Epithelial cell of esophagus (primary cell): ENCODE measurements at regions not wholly inside any gene's neighbourhood (a gene's known extent, or its start where the extent isn't known, plus 50 kb on each side); places are given as distances from the start of the nearest gene placed in this dataset.

Experiments used
- DNase-seq: peaks from one replicate; pipeline ENCODE4 v3.0.0; 2010; ENCODE audit warnings: low read depth
- H3K4me3 ChIP-seq: 2 replicates; pipeline ENCODE4 v1.5.1; 2011; ENCODE audit warnings: mild to moderate bottlenecking, low read length, control low read depth
- TF ChIP-seq, protein P1 (sequence below): IDR thresholded peaks from 2 replicates; pipeline ENCODE4 v1.5.1; 2011; ENCODE audit warnings: low read depth, mild to moderate bottlenecking, low read length, control low read depth, inconsistent platforms; ENCODE audit not compliant: insufficient read depth; ENCODE audit errors: missing control alignments

GRCh38 chr15:39296955-39297354, 283.9 kb upstream of the THBS1 start:
- no peak overlapping the region for H3K4me3 ChIP-seq
- no peak for DNase-seq
- TF ChIP-seq, protein P1, sequence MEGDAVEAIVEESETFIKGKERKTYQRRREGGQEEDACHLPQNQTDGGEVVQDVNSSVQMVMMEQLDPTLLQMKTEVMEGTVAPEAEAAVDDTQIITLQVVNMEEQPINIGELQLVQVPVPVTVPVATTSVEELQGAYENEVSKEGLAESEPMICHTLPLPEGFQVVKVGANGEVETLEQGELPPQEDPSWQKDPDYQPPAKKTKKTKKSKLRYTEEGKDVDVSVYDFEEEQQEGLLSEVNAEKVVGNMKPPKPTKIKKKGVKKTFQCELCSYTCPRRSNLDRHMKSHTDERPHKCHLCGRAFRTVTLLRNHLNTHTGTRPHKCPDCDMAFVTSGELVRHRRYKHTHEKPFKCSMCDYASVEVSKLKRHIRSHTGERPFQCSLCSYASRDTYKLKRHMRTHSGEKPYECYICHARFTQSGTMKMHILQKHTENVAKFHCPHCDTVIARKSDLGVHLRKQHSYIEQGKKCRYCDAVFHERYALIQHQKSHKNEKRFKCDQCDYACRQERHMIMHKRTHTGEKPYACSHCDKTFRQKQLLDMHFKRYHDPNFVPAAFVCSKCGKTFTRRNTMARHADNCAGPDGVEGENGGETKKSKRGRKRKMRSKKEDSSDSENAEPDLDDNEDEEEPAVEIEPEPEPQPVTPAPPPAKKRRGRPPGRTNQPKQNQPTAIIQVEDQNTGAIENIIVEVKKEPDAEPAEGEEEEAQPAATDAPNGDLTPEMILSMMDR: no peak

GRCh38 chr15:39298271-39298962, 282.5 kb upstream of the THBS1 start:
- no peak for DNase-seq
- H3K4me3 ChIP-seq: no peak overlapping the region
- TF ChIP-seq, protein P1: no peak

DNA sequence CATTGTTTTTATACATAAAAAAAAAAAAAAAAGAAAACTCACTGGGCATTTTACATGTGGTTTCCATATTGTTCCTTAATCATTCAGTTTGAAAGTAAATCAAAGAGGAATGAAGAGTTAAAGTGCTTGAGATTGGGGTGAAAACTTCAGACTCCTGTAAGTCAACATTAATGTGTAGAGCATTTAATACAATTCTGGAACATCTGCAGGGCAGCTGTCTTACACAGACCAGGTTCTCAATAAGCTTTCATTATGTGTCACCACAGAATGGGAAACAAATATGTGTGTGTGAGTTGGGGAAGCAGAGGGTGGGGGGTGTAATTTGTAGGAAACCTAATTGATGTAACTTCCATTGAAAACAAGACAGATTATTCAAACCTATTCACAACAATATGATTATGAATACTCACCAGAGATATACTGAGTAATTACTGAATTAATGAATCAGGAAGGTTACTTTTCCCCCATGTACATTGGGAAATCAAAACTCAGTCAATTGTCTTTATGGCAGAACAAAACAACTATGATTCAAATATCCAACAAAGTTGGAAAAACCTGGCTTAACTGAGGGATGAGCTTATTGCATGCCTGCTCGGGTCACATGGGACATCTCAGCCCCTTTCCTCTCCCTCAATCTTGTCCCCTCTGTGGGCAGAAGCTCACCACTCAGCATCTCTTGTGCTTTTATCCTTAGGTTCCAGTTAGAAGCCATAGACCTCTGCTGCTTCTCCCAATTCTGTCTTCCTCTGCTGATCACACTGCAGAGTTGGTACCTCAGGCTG, 281.2 kb upstream of the THBS1 start:
- H3K4me3 ChIP-seq: no peak overlapping the region
- no peak for DNase-seq
- TF ChIP-seq, protein P1: no peak

DNA sequence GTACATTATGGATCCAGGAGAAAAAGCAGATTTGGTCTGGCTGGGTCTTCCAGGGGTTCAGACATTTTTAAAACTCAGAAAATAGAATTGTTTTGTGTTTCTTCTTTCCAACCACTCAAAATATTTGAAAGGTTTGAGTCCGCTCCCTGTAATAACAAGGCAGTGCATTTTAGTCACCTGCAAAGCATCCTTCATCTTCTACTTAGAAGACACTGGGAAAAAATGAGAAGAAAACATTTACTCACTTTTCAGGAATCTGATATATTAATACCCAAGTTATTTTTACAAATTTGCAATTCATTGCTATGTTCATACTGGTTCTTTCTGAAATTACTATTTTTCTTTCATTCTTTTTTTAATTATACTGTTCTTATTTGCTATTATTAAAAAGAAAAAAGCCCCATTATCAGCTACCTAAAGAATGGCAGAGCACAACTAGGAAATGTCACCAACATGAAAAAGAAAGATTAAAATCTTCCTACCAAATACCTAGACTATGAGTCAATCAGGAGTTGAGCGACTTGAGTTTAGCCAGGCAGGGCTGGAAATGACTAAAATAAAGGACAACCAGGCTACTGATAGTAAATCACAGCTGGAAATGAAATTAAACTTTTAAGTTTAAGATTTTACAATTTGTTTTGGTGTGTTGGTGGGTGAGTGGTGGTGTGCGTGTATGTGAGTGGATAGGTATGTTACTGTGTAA, 280.3 kb upstream of the THBS1 start:
- TF ChIP-seq, protein P1: no peak
- peak; percentile 62 for DNase-seq
- H3K4me3 ChIP-seq: no peak overlapping the region

GRCh38 chr15:39301589-39301999, 279.3 kb upstream of the THBS1 start:
- TF ChIP-seq, protein P1: no peak
- no peak for DNase-seq
- no peak overlapping the region for H3K4me3 ChIP-seq

DNA sequence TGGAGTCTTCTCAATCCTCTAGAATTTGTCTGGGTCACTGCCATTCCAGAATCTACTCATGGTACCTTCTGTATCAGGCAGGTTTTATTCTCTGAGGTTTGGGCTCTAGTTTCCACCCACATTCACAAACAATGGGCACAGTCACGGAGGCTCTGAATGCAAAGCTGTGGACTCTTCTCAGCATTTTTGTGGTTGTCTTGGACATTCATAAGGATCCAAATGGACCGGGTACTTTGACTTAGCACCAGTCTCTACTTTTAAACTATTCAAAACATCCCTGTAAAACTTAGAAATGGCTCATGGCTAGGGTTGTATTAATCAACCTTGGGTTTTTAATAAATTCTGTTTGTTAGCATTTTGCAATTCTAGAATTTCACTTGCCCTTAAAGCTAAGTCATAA, 277.9 kb upstream of the THBS1 start:
- no peak overlapping the region for H3K4me3 ChIP-seq
- TF ChIP-seq, protein P1: no peak
- DNase-seq: no peak
